SK-N-MC (cell line): ENCODE measurements at regions not wholly inside any gene's neighbourhood (a gene's known extent, or its start where the extent isn't known, plus 50 kb on each side); places are given as distances from the start of the nearest gene placed in this dataset.

Source experiments
- DNase-seq: peaks from one replicate; pipeline ENCODE4 v3.0.0-alpha.2; 2011; ENCODE audit warnings: low read depth, low spot score
- H3K27ac ChIP-seq: fragments of 200-600 bp; sonication (generic); 2 replicates; pipeline ENCODE4 v1.5.1; 2016; ENCODE audit warnings: mixed run types
- H3K36me3 ChIP-seq: fragments of 200-600 bp; sonication (generic); 2 replicates; pipeline ENCODE4 v1.6.1; 2017; ENCODE audit warnings: antibody characterized with exemption, low read length, mixed read lengths; ENCODE audit not compliant: insufficient read depth
- H3K4me3 ChIP-seq: fragments of 200-600 bp; sonication (generic); 2 replicates; pipeline ENCODE4 v1.5.1; 2016
- H3K9ac ChIP-seq: fragments of 200-600 bp; sonication (generic); 2 replicates; pipeline ENCODE4 v1.8.0; 2017; ENCODE audit warnings: mixed run types, mixed read lengths; ENCODE audit not compliant: insufficient read length
- H3K9me3 ChIP-seq: fragments of 200-600 bp; sonication (generic); 2 replicates; pipeline ENCODE4 v1.6.1; 2017; ENCODE audit warnings: low read depth, mild to moderate bottlenecking, antibody characterized with exemption, low read length, moderate library complexity, mixed read lengths
- EZH2 ChIP-seq: fragments of 200-600 bp; sonication (generic); IDR thresholded peaks from one replicate; pipeline ENCODE4 v1.6.1; 2017; ENCODE audit warnings: antibody characterized with exemption
- FOXP2 ChIP-seq: optimal IDR thresholded peaks from 2 replicates; pipeline ENCODE3; 2011; ENCODE audit warnings: mild to moderate bottlenecking, moderate library complexity; ENCODE audit not compliant: insufficient read depth; ENCODE audit errors: extremely low read length, control extremely low read depth
- POLR2AphosphoS5 ChIP-seq: IDR thresholded peaks from 2 replicates; pipeline ENCODE4 v1.6.1; 2012; ENCODE audit warnings: mild to moderate bottlenecking, low read depth, low read length, borderline replicate concordance

DNA sequence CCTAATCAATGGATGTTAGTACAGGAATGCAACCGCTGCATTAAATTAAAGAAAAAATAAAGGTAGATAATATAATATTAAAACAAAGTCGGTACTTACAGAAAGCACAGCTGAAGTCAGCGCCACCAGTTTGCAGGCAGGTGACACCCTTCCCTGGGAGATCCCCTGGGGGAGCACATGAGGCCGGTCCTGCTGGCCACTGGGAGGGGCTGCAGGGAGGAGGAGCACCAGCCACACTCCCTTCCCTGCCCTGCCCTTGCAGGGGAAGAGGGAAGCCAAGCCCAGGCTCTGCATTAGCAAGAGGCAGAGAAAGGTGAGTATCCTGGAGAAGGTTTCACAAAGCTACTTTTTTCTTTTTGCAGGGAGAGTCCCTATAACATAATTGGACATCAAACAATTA is 507.0 kb downstream of the AJAP1 start:
- H3K9ac ChIP-seq, result no peak overlapping the region
- no peaks in the 10 kb centered on the region for H3K36me3 ChIP-seq
- no peak overlapping the region for H3K27ac ChIP-seq
- H3K9me3 ChIP-seq, result no peaks in the 10 kb centered on the region
- H3K4me3 ChIP-seq, result no peak overlapping the region
- TF ChIP-seq POLR2AphosphoS5, result no peak
- no peak for TF ChIP-seq EZH2
- no peak for TF ChIP-seq FOXP2
- no peak for DNase-seq

DNA sequence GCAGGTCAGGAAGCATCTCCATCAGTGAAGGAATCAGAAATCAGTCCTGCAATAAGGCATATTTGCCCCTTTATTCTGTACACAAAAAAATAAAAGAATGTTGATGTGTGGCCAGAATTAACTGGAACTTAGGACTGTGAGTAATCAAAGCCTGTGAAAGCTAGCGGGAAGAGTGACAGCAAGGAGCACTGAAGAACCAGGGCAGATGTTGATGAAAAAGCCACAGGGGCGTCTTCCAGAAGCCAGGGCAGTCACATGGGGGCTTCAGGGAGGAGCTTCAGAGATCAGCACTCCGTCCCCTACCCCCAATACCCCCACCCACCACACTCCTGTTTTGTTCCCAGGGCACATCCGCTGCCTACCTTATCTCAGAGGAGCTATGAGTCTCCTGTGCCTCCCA is 502.8 kb downstream of the AJAP1 start:
- no peaks in the 10 kb centered on the region for H3K9me3 ChIP-seq

DNA sequence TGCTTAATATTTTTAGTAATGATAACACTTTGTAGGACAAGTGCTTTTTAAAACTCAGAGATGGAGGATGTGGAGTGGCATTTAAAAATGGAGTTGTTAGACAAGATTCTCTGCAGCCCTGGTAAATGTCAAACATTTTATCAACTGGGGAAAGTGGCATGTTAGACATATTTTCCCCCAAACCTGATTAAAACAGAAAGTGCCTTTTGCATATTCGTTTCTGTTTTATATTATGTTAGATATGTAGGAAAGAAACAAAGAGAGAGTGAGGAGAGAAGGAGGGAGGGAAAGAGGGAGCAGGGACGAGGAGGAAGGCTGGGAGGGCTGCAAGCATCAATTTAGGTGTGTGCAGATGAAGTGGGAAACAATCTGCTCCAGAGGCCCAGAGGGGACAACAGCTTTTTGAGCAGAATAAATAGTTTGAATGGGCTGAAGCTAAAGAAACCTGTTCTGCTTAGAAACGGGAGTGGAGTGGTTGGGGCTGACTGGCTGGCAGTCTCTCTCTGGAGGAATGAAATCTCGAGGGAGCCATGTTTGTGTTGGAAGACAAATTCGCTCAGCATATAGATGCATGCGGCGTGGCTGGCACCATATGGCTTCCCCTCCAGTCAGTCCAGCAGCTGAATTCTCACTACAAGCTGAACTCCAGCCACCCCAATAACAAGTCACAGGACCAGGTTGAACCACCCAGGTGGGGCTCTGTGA is 502.2 kb downstream of the AJAP1 start:
- DNase-seq, result no peak
- H3K27ac ChIP-seq, result no peak overlapping the region
- H3K4me3 ChIP-seq, result no peak overlapping the region
- H3K36me3 ChIP-seq, result no peaks in the 10 kb centered on the region
- H3K9me3 ChIP-seq, result no peaks in the 10 kb centered on the region
- H3K9ac ChIP-seq, result no peak overlapping the region
- TF ChIP-seq EZH2, result no peak
- no peak for TF ChIP-seq POLR2AphosphoS5
- TF ChIP-seq FOXP2, result no peak

More for the DNA sequence above, 502.8 kb downstream of the AJAP1 start:
- no peak for TF ChIP-seq POLR2AphosphoS5
- no peak for TF ChIP-seq FOXP2
- no peak for TF ChIP-seq EZH2
- H3K4me3 ChIP-seq, result no peak overlapping the region
- no peaks in the 10 kb centered on the region for H3K36me3 ChIP-seq
- no peak overlapping the region for H3K27ac ChIP-seq
- DNase-seq, result no peak
- no peak overlapping the region for H3K9ac ChIP-seq

DNA sequence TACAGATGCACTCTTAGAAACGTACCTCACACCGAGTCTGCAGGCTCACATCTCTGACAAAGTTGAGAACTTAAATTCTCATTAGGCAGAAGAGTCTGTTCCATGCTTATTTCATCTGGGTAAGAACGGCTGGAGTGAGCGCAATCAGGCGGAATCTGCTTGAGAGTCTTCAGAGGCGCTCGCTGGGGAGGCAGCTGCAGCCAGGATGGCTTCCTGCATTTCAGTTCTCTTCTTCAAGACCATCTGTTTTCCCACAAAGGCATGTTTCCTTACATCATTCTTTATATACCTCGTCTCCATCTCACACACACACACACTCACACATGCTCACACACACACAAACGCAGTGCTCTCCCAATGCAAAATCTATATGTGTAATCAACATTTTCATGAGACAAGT is 497.1 kb downstream of the AJAP1 start:
- DNase-seq, result no peak
- no peaks in the 10 kb centered on the region for H3K36me3 ChIP-seq
- no peaks in the 10 kb centered on the region for H3K9me3 ChIP-seq
- no peak overlapping the region for H3K4me3 ChIP-seq
- no peak overlapping the region for H3K27ac ChIP-seq
- no peak overlapping the region for H3K9ac ChIP-seq
- TF ChIP-seq POLR2AphosphoS5, result no peak
- TF ChIP-seq FOXP2, result no peak
- TF ChIP-seq EZH2, result no peak

DNA sequence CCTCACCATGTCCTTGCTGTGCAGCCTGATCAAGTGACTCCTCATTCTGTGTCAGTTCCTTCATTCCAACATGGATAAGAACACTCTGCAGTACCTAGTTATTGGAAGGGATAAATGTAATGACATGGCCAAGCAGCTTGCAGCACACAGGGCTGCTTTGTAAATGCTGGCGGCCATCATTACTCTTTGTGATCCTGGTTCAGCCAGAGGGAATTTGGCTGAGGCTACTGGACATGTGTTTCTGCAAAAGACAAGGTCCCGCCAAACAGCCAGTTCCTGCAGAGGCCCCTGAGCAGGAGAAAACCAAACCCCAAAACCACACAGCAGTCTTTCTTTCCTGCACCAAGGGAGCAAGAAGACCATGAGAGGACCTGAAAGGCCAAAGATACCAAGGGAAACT is 495.8 kb downstream of the AJAP1 start:
- DNase-seq, result no peak
- Histone ChIP-seq H3K4me3 (no peak overlapping the region), H3K27ac (no peak overlapping the region), H3K9me3 (no peaks in the 10 kb centered on the region), H3K9ac (no peak overlapping the region), H3K36me3 (no peaks in the 10 kb centered on the region)
- no peak for TF ChIP-seq EZH2

DNA sequence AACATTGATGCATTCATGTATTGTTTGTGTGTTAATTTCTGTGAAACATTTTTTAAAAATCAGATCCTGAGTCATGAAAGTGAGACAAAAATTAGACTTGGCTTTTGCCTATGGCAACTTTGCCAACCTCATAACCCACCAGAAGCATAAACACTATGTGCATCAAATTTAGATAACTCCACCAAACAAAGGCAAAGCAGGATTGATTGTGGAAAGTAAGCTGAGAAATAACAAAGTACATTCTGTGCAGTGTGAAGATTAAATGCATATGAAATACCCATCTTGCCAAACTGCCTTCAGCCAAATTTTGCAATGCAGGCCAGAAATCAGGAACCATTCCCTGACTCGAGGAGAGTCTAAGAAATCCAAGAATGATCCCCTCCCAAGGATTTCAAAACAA is 493.4 kb downstream of the AJAP1 start:
- TF ChIP-seq FOXP2, result no peak
- no peak for TF ChIP-seq EZH2
- no peak for TF ChIP-seq POLR2AphosphoS5
- H3K9me3 ChIP-seq, result no peaks in the 10 kb centered on the region
- H3K36me3 ChIP-seq, result no peaks in the 10 kb centered on the region
- no peak overlapping the region for H3K9ac ChIP-seq
- H3K27ac ChIP-seq, result no peak overlapping the region
- no peak for DNase-seq
- H3K4me3 ChIP-seq, result no peak overlapping the region

DNA sequence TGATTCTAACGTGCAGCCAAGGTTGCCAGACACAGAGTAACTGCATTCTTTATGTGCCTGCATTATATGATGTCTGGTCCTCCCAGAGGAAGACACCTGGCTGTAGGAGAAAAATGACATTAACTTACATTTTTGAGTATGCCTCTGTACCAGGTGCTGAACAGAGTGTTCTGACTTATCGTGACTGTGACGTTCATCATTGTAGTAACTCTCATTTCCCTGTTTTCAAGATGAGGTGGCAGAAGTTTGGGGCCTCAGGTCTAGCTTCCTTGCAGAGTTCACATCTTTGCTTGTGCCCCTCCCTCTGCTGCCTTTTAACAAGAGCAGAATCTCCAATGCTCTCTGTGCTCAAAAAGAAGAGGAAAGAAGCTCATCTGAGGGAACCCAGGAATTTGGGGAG is 488.0 kb downstream of the AJAP1 start:
- H3K36me3 ChIP-seq, result no peaks in the 10 kb centered on the region
- no peak overlapping the region for H3K27ac ChIP-seq
- no peaks in the 10 kb centered on the region for H3K9me3 ChIP-seq
- TF ChIP-seq FOXP2 (no peak), EZH2 (no peak), POLR2AphosphoS5 (no peak)
- no peak overlapping the region for H3K4me3 ChIP-seq
- H3K9ac ChIP-seq, result no peak overlapping the region
- no peak for DNase-seq

DNA sequence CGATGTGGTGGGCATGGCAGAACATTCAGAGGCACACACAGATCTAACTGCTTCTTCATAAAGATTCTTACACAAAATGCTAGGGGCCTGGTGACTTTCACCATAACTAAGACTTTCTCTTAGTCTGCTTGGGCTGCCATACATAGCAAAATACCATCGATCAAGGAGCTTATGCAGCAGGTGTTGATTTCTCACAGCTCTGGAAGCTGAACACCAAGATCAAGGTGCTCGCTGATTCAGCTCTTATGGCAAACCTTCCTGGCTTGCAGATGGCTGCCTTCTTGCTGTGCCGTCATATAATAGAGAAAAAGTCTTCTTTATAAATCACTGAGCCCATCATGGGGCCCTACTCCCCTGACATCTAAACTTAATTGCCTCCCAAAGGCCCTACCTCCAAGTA is 487.3 kb downstream of the AJAP1 start:
- TF ChIP-seq FOXP2 (no peak), EZH2 (no peak), POLR2AphosphoS5 (no peak)
- no peak for DNase-seq
- H3K4me3 ChIP-seq, result no peak overlapping the region
- no peaks in the 10 kb centered on the region for H3K36me3 ChIP-seq
- H3K27ac ChIP-seq, result no peak overlapping the region
- no peak overlapping the region for H3K9ac ChIP-seq
- H3K9me3 ChIP-seq, result no peaks in the 10 kb centered on the region

DNA sequence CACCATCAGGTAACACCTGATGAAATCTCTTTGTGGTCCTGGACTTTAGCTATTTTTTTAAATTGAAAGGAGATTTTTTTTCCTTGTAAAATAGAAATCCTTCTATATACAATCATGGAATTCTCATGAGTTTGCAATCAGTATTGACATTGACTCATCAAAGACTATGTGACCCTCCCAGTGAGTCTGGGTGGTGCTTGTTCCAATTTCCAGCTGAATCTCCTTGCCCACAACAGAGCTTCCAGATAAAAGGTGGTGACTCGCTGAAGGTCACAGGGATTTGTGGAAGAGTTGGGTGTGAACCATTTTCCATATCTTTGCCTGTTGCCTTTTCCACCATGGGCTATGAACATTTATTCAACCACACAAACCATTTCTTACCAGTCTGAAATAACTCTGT is 486.6 kb downstream of the AJAP1 start:
- H3K9me3 ChIP-seq, result no peaks in the 10 kb centered on the region
- no peak for DNase-seq
- no peak for TF ChIP-seq FOXP2

More for the DNA sequence above, 486.6 kb downstream of the AJAP1 start:
- Histone ChIP-seq H3K36me3 (no peaks in the 10 kb centered on the region), H3K27ac (no peak overlapping the region), H3K4me3 (no peak overlapping the region), H3K9ac (no peak overlapping the region)
